Fibroblast of pulmonary artery (primary cell): ENCODE measurements at regions not wholly inside any gene's neighbourhood (a gene's known extent, or its start where the extent isn't known, plus 50 kb on each side); places are given as distances from the start of the nearest gene placed in this dataset.

Experiments used
- DNase-seq: peaks from one replicate; pipeline ENCODE4 v3.0.0-alpha.2; 2010; ENCODE audit warnings: low read depth
- H3K4me3 ChIP-seq: replicated peaks from 2 replicates; pipeline ENCODE4 v1.5.1; 2011; ENCODE audit warnings: low read depth, mild to moderate bottlenecking, control low read depth, low read length, moderate library complexity
- TF ChIP-seq, protein P1 (sequence below): IDR thresholded peaks from 2 replicates; pipeline ENCODE4 v1.5.1; 2011; ENCODE audit warnings: mild to moderate bottlenecking, control low read depth, low read length, inconsistent platforms; ENCODE audit errors: missing control alignments

DNA sequence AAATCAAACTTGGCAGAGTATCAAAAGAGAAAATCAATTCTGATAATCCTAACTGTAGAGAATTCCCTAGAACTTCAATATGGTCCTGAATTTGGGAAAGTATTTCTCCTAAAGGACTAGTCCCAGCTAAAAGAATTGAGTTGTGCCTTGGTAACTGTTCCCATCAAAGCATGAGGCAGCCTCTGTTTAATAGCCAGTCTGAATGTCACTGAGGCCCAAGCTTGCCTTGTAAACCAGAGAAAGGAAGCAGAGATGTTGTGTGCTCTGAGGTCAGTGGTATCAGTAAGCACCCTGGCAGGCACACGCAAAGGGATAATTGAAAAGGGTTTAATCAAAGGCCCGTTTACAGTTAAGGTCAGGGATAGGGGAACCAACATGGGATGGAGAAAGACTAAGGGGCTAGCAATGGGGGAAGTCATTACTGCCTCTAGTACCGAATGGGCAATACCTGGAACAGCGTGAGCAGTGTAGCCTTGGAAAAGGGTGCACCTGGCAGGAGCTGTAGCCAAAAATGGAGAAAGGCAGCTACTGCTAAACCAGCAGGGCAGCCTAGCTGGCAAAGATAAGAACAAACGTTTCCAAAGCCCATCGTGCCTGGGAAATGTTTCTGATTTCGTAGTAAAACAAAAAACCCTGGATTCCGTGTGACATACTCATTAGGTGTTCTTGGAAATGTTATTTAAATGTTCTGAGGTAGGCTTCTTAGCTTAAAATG is 635.5 kb downstream of the PLPP3 start:
- no peak for DNase-seq
- H3K4me3 ChIP-seq = no peak overlapping the region
- TF ChIP-seq, protein P1, sequence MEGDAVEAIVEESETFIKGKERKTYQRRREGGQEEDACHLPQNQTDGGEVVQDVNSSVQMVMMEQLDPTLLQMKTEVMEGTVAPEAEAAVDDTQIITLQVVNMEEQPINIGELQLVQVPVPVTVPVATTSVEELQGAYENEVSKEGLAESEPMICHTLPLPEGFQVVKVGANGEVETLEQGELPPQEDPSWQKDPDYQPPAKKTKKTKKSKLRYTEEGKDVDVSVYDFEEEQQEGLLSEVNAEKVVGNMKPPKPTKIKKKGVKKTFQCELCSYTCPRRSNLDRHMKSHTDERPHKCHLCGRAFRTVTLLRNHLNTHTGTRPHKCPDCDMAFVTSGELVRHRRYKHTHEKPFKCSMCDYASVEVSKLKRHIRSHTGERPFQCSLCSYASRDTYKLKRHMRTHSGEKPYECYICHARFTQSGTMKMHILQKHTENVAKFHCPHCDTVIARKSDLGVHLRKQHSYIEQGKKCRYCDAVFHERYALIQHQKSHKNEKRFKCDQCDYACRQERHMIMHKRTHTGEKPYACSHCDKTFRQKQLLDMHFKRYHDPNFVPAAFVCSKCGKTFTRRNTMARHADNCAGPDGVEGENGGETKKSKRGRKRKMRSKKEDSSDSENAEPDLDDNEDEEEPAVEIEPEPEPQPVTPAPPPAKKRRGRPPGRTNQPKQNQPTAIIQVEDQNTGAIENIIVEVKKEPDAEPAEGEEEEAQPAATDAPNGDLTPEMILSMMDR = no peak

DNA sequence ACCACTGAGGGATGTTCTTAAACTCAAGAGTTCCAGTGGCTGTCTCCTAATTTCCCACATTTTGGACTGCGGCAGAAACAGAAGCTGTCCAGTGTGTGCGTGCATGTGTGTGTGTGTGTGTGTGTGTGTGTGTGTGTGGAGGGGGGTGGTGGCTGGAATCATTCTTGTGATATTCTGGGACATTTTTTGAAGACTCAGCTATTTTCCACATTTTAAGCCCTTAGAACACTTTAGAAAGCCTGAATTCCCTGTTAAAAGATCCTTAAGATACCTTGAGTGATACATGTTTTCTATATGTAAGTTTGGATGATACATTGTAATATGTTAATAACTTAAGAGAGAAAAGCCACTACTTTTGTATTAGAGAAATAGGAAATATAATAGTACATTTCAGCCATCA is 636.4 kb downstream of the PLPP3 start:
- H3K4me3 ChIP-seq = no peak overlapping the region
- DNase-seq = no peak
- TF ChIP-seq, protein P1 = no peak

DNA sequence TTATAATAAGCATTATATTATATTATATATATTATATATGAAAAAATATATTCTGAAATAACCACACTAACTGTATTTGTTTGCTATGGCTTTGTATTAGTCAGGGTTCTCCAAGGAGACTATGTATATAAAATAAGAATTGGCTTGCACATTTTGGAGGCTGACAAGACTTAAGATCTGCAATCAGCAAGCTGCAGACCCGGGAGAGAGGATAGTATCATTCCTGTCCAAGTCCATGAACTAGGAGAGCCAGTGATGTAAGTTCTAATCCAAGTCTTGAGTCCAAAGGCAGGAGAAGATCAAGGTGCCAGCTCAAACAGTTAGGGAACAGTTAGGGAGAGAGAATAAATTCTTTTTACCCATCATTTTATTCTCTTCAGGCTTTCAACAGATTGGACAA is 639.5 kb downstream of the PLPP3 start:
- no peak for DNase-seq
- TF ChIP-seq, protein P1 = no peak
- no peak overlapping the region for H3K4me3 ChIP-seq

DNA sequence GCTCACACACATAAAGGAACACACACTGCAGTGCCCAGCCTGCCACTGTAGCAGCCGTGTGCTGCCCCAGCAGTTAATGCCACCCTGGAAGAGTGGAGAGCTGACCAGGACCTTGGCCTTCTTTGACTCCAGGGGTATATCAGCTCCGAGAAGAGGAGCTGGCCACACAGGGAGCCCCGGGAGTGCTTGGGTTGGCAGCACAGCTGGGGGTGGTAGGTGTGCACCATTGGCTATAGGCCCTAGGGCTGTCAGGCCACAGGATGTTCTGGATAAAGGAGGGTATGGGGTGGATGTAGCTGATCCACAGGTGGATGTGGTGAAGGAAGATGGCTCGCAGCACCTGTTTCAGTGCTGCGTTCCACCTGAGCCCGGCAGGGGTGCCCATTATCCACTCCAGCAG is 640.5 kb downstream of the PLPP3 start:
- TF ChIP-seq, protein P1 = no peak
- DNase-seq = no peak

DNA sequence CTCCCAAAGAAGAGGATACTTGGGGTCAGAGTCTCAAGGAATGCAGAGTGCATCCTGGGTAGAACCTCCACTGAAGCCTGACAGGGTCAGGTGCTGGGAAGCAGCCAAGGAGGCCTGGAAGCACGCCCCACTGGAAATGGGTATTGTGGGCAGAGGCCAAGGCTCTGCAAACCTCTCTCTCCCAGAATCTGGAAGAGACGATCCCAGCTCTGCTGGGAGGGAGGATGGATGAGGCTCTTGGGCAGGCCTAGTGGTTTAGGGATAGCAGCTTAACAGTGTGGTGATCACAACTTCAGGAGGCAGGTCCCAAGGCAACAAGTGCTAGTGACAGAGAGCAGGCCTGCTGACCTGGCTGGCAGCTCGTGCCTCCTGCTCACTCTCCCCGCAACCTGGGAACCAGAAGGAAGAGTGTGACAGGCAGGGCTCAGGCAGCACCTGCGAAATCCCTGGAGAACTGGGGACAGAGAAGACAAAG is 641.0 kb downstream of the PLPP3 start:
- DNase-seq = no peak
- TF ChIP-seq, protein P1 = no peak
- no peak overlapping the region for H3K4me3 ChIP-seq

More for the DNA sequence above, 640.5 kb downstream of the PLPP3 start:
- no peak overlapping the region for H3K4me3 ChIP-seq

DNA sequence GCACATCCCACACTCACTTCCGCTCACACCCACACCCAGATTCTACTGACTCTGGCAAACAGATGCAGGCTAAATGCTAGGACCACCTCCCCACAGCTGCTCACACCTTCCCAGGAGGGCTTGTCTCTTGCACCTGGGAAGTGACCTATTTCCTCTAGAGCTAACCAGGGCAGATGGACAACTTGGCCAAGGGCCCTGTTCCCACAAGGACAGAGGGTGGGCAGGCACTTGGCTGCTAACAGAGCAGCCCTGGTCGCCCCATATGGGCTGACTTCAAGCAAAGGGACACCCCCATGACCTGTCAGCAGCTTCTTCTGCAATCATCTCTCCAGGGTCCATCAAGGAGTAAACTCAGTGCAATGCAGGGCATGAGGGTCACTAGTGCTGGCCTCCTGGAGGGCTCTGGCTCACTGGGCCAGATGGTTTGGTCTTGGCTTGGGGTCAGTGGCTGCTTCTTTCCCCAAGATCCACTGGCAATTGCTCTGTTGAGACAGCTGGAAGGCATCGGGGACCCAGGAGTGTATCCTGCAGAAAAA is 641.5 kb downstream of the PLPP3 start:
- TF ChIP-seq, protein P1 = no peak
- no peak for DNase-seq
- no peak overlapping the region for H3K4me3 ChIP-seq

DNA sequence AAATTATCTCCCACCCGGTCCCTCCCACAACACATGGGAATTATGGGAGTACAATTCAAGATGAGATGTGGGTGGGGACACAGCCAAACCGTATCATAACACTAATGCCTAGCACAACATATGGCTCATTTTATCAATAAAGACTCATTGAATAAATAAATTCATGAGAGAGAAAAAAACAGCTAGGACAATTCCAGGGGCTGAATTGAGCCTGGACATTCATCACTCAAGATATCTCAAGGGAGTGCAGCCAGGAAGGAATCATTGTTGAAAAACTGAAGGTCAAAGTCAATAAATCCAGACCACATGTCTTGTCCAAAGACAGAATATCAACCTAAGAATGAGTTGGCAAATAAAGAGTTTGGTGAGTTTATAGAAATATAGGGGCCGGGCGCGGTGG is 644.1 kb downstream of the PLPP3 start:
- no peak for DNase-seq
- TF ChIP-seq, protein P1 = no peak
- H3K4me3 ChIP-seq = no peak overlapping the region
